ENCODE measurements at regions not wholly inside any gene's neighbourhood (a gene's known extent, or its start where the extent isn't known, plus 50 kb on each side); places are given as distances from the start of the nearest gene placed in this dataset.

GRCh38 chr16:79437764-79438751, 162.5 kb downstream of the MAF start:
- no peak for TF ChIP-seq CTCF (IDR thresholded peaks at IDR 0.05; ENCODE audit: low read length)
- no peak for TF ChIP-seq EZH2 (optimal IDR thresholded peaks at IDR 0.05; ENCODE audit: low read depth, low read length)
- no peak for TF ChIP-seq EZH2phosphoT487 (IDR thresholded peaks at IDR 0.05; ENCODE audit: low read length)

All from MM.1S (cell line).